ENCODE measurements at regions not wholly inside any gene's neighbourhood (a gene's known extent, or its start where the extent isn't known, plus 50 kb on each side); places are given as distances from the start of the nearest gene placed in this dataset.
"Not testable (repeated sequence)": the region's sequence is repeated elsewhere in the genome, so short reads cannot be mapped to it uniquely, and the experiment has no call there.

- no peak for DNase-seq
Measured at GRCh38 chr12:46515829-46516228, 143.3 kb upstream of the SLC38A2 start.

- DNase-seq, result no peak
Measured at GRCh38 chr12:46514886-46515285, 142.3 kb upstream of the SLC38A2 start.

DNA sequence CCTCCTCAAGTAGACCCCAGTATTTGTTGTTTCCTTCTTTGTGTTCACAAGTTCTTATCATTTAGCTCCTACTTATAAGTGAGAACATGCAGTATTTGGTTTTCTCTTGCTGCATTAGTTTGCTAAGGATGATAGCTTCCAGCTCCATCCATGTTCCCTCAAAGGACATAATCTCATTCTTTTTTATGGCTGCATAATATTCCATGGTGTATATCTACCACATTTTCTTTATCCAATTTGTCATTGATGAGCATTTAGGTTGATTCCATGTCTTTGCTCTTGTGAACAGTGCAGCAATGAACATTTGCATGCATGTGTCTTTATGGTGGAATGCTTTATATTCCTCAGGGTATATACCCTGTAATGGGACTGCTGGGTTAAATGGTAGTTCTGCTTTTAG lies 137.7 kb upstream of the SLC38A2 start:
- DNase-seq, result not testable (repeated sequence)

GRCh38 chr12:46509135-46509534 lies 136.6 kb upstream of the SLC38A2 start:
- no peak for DNase-seq

- DNase-seq, result no peak
Measured at GRCh38 chr12:46508651-46509050, 136.1 kb upstream of the SLC38A2 start.

DNA sequence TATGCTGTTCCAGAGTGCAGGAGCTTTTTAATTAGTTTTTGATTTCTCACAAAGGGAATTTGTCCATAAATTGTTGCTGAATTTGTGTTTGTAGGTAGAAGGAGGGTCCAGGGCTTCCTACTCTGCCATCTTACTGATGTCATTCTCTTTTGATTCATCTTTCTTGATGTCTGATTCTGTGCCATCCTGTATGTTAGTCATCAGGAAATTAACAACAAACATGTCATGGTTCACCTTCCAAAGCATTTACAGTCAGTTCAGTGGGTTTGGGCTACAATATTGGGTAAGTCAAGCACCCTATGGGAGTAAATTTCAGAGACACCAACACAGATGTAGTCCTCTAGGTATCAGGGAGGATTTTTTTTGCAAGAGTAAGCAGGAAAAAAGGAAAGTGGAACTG lies 135.2 kb upstream of the SLC38A2 start:
- no peak for DNase-seq

GRCh38 chr12:46506961-46507360 lies 134.4 kb upstream of the SLC38A2 start:
- no peak for DNase-seq

DNA sequence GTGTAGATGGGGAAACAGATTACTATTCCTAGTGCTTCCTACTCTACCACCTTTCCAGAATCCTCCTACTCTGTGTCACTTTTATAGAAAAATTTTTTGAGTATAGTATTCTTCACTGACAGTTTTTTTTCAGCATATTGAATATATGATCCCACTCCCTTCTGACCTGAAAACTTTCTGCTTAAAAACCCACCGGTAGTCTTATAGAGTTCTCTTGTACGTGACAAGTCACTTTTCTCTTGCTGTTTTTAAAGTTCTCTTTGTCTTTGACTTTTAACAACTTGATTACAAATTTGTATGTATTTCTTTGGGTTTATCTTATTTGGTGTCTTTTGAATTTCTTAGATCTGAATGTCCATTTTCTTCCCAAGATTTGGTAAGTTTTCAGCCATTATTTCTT lies 133.6 kb upstream of the SLC38A2 start:
- DNase-seq, result no peak

GRCh38 chr12:46504494-46504893 lies 131.9 kb upstream of the SLC38A2 start:
- DNase-seq, result no peak

DNA sequence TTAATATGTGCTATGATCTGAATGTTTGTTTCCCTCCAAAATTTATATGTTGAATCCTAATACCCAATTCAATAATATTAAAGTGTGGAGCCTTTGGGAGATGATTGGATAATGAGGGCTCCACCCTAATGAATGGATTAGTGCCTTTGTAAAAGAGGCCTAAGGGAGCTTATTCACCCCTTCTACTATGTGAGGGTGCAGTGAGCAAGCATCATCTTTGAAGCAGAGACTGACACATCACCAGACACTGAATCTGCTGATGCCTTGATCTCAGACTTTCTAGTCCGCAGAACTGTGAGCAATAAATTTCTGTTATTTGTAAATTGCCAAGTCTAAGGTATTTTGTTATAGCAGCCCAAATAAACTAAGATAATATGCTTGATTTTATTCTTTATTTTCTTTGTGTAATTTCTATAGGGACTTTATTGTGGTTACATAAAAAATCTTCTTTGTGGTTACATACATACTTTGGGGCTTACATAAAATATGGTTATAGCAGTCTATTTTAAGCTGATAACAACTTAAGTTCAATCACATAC lies 131.1 kb upstream of the SLC38A2 start:
- DNase-seq, result no peak

DNA sequence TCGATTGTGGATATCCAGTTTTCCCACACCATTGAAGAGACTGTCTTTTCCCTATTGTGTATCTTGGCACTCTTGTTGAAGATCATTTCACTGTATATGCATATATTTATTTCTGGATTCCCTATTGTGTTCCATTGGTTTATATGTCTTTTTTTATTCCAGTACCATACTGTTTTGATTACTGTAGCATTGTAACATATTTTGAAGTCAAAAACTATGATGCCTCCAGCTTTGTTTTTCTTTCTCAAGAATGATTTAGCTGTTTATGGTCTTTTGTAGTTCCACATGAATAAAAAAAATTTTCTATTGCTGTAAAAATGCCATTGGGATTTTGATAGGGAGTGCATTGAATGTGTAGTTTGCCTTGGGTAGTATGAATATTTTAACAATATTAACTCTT lies 128.1 kb upstream of the SLC38A2 start:
- no peak for DNase-seq

DNA sequence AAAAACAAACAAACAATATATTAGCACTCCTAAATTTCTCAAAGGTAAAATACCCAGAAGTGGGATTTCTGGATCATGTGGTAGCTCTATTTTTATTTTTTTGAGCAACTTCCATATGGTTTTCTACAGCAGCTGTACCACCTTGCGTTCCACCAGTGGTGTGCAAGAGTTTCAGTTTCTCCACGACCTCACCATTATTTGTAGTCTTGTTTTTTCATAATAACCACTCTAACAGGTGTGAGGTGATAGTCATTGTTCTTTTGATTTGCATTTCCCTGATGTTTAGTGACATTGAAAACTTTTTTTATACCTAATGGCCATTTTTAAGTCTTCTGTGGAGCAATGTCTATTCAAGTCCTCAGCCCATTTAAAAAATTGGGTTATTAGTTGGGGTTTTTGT lies 127.3 kb upstream of the SLC38A2 start:
- DNase-seq, result no peak

DNA sequence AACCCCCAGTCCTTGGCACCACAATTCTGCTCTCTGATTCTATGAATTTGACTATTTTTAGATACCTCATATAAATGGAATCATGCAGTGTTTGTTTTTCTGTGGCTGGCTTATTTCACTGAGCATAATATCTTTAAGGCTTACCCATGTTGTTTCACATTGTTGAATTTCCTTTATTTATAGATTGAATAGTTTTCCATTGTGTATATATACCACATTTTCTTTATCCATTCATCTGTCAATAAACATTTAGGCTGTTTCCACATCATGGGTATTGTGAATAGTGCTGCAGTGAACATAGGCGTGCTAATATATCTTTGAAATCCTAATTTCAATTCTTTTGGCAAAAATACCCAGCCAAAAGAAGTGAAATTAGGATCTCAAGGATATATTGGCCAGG lies 126.7 kb upstream of the SLC38A2 start:
- no peak for DNase-seq

- no peak for DNase-seq
Measured at GRCh38 chr12:46497739-46498138, 125.2 kb upstream of the SLC38A2 start.

- DNase-seq, result no peak
Measured at GRCh38 chr12:46494424-46494823, 121.9 kb upstream of the SLC38A2 start.

GRCh38 chr12:46493834-46494181 lies 121.2 kb upstream of the SLC38A2 start:
- no peak for DNase-seq

DNA sequence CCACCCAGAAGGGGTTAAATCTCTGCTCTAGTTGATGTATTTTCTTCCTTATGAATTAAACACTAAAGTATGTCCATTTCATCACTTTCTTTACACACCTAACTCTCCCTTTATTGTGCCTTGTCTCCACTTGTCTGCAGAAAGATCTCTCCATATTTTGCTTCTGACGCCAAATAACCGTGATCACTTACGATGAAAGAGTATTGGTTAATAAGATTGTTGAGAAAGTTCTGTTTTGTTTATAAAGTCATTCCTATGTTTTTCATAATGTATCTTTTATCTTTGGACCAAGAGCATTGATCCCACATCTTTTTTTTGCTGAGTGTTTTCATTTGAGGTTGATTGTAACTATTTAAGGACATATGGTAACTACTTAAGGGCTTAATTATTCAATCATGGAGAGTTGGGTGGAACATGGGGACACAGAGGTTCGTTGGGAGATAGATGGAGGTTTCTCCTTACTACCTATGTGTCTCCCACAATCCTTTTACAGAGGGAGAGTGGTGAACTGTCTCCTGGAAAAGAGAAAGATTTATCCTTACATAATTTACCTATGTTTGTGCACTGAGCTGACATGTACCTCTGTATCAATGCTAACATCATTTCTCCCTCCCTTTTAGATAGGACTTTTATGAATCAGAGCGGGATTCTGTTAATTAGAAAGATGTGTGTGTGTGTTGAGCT lies 120.7 kb upstream of the SLC38A2 start:
- DNase-seq, result no peak

DNA sequence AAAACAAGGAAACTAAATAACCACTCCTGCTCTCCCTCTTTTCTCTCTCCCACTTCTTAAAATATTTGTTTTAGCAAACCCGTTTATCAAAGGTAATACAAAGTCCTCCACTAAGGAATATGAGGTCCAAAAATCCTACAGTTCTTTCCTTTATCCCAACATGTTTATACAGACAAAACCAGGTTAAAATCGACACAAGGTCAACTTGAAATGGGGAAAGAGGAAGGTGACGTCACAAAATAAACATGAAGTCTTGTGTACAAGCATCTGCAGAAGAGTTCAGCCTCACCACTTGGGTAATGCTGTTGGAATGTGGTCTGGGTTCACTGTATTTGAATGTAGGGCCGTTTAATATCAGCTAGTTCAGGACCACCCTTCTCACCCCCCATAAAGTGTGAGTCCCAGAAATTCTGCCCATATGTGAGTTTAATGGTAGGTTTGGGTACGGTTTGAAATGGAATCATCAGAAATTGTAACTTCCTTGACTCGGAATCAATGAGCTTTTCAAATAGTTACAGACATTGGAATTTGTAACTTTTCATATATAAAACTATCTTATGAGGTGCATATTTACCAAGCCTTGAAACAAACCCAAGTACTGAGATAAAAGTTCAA lies 120.0 kb upstream of the SLC38A2 start:
- DNase-seq, result no peak

GRCh38 chr12:46491548-46491947 lies 119.0 kb upstream of the SLC38A2 start:
- DNase-seq, result no peak

DNA sequence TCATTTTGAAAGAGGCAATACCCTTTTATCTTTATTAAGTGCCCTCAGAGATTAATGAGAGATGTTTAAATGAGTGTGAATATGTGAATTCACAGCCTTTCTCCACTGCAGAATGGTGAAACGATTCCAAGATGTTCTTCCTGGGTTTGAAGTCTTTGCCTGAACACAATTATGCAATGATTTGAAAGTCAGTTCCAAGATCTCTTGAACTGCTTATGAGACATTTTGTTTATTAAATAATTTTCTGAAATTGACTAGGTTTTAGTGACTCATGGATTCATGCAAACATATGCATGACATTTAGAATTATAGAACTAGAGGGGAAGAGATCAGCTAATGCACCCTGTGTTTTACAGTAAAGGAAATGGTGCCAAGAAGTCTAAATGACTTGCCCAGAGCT lies 118.1 kb upstream of the SLC38A2 start:
- DNase-seq, result no peak

DNA sequence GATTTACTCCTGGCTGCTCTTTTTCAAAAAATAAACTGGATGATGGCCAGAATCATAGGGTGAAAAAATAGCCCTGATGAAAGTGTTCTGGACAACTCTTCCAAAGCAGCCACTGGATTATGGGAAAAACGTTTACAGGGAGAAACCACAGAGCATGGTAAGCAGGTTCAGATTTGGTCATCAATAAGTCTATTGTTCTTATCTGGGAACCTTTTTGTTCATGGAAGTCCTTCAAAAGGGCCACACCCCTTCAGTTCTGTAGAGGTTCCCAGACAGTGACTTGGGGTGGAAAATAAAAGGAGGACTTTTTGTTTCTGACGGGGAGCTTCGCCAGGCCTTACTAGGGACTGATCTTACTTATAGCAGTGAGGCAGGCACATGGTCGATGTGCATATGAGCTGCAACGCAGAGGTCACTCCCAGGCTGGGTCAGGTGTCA lies 117.4 kb upstream of the SLC38A2 start:
- DNase-seq, result no peak

DNA sequence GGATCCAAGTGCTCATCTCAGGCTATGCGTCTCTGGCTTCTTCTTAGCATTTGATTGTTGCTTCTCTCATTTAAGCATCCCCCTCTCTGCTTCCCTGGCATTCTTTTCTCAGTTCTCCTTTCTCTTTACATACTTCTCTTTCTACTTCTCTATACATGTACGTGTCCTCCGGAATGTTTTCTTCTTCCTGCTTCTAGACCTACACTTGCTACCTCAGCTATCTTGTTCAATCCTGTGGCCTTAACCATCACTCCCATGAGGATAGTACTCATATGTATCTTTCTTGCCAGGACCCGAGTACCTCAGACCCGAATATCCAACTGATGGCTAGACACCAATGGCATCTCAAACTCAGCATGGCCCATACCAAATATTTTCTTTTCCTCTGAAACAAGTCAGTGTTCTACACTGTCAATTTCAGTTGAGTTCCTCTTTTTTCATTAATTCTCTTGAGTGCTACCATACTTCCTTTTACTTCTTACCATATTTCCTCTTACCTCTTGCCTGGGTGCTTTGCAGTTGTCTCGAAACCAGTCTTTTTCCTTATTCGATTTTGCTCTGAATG lies 115.1 kb upstream of the SLC38A2 start:
- DNase-seq, result no peak

DNA sequence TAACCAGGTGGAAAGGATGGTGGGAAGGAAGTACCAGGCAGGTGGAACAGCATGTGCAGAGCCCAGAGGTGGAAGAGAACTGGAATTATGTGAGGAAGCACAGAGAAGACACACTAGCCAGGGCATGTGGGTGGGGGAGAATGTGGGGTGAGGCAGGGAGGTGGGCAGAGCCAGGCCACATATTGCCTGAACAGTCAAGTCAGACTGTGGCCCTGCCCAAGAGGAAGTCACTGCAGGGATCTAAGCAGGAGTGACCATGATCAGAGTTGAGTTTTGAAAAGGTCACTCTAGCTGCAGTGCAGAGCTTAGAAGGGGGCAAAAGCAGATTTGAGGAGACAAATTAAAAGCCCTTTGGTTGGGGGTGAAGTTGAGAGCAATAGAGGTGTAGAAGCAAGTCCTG lies 114.0 kb upstream of the SLC38A2 start:
- no peak for DNase-seq

GRCh38 chr12:46485853-46486252 lies 113.3 kb upstream of the SLC38A2 start:
- no peak for DNase-seq
